ENCODE measurements at regions not wholly inside any gene's neighbourhood (a gene's known extent, or its start where the extent isn't known, plus 50 kb on each side); places are given as distances from the start of the nearest gene placed in this dataset.

GRCh38 chr16:55120408-55120807, 189.7 kb downstream of the IRX5 start:
- ATAC-seq (peak; percentile 28 to 81 (median 68)), DNase-seq (peak in 1 of 2 donors; percentile 8)
- H3K4me1 ChIP-seq: no peaks in the 10 kb centered on the region
- H3K9me3 ChIP-seq: peaks cover 0 to 18% (median 10%) of the 10 kb centered on the region in 11 donors
- H3K27me3 ChIP-seq: no peaks in the 10 kb centered on the region
- H3K27ac ChIP-seq: no peak overlapping the region
- intact Hi-C loops (cut with DNase I): loop anchor here in 1 of 10 donors (5.0 kb wide), 1 partner anchor 202 kb away; the partner anchor contains the start of gene IRX6
- peak in 5 of 9 donors; percentile 9 to 39 (median 28) for TF ChIP-seq CTCF (IDR thresholded peaks at IDR 0.05)
- H3K4me3 ChIP-seq: no peak overlapping the region
- H3K36me3 ChIP-seq: no peaks in the 10 kb centered on the region
- WGBS, 2 donors: 12 to 23% methylated on average over 2 of the region's 2 CpGs

GRCh38 chr16:55120826-55121225, 190.2 kb downstream of the IRX5 start:
- no peaks in the 10 kb centered on the region for H3K36me3 ChIP-seq
- intact Hi-C loops (cut with DNase I): loop anchor here in 1 of 10 donors (5.0 kb wide), 1 partner anchor 201 kb away; the partner anchor contains the start of gene IRX6
- no peak for ATAC-seq

GRCh38 chr16:55123652-55124051, 193.0 kb downstream of the IRX5 start:
- DNase-seq (no peak), ATAC-seq (no peak)
- Histone ChIP-seq H3K27ac (no peak overlapping the region), H3K4me1 (no peaks in the 10 kb centered on the region), H3K27me3 (no peaks in the 10 kb centered on the region), H3K4me3 (no peak overlapping the region), H3K9me3 (peaks cover 0 to 18% (median 10%) of the 10 kb centered on the region in 11 donors), H3K36me3 (no peaks in the 10 kb centered on the region)
- WGBS, 2 donors: 98 to 100% methylated on average over 1 of the region's 1 CpG
- no peak for TF ChIP-seq CTCF (IDR thresholded peaks at IDR 0.05)
- intact Hi-C loops (cut with DNase I): loop anchor here in 1 of 10 donors (5.0 kb wide), 1 partner anchor 199 kb away; the partner anchor contains the start of gene IRX6

More at GRCh38 chr16:55120826-55121225, 190.2 kb downstream of the IRX5 start:
- WGBS, 2 donors: 49 to 54% methylated on average over 4 of the region's 4 CpGs
- no peak for DNase-seq
- no peak overlapping the region for H3K4me3 ChIP-seq
- H3K27me3 ChIP-seq: no peaks in the 10 kb centered on the region
- H3K27ac ChIP-seq: no peak overlapping the region
- no peaks in the 10 kb centered on the region for H3K4me1 ChIP-seq
- TF ChIP-seq CTCF (IDR thresholded peaks at IDR 0.05): no peak
- H3K9me3 ChIP-seq: peaks cover 0 to 18% (median 10%) of the 10 kb centered on the region in 11 donors

- 82 to 91% methylated on average over 8 of the region's 8 CpGs for WGBS, 2 donors
- Histone ChIP-seq H3K27me3 (no peaks in the 10 kb centered on the region), H3K36me3 (no peaks in the 10 kb centered on the region), H3K4me3 (no peak overlapping the region), H3K9me3 (peaks cover 0 to 18% (median 10%) of the 10 kb centered on the region in 11 donors), H3K4me1 (no peaks in the 10 kb centered on the region), H3K27ac (no peak overlapping the region)
- DNase-seq (no peak), ATAC-seq (no peak)
- intact Hi-C loops (cut with DNase I): loop anchor here in 1 of 10 donors (5.0 kb wide), 1 partner anchor 984 kb away; no protein-coding TSS in a partner anchor
- TF ChIP-seq CTCF (IDR thresholded peaks at IDR 0.05): no peak
Observed at GRCh38 chr16:55125818-55126385, 195.2 kb downstream of the IRX5 start.

Measured in heart right ventricle (tissue), 16 donors.